K562 (cell line): ENCODE measurements at regions not wholly inside any gene's neighbourhood (a gene's known extent, or its start where the extent isn't known, plus 50 kb on each side); places are given as distances from the start of the nearest gene placed in this dataset.

Source experiments
- DNMT1 ChIP-seq: fragments of 450-650 bp; IDR thresholded peaks from 2 replicates; pipeline ENCODE4 v1.6.1; 2016; ENCODE audit warnings: antibody characterized with exemption, mild to moderate bottlenecking
- SAFB ChIP-seq: fragments of 200-400 bp; formaldehyde crosslinking; IDR thresholded peaks from 2 replicates; pipeline ENCODE4 v1.6.1; 2017; ENCODE audit warnings: low read depth, low read length, borderline replicate concordance

- TF ChIP-seq SAFB: no peak
- no peak for TF ChIP-seq DNMT1
Measured at GRCh38 chr4:14441561-14441960, 560.7 kb upstream of the CPEB2 start.
